WTC11 (cell line): ENCODE measurements at regions not wholly inside any gene's neighbourhood (a gene's known extent, or its start where the extent isn't known, plus 50 kb on each side); places are given as distances from the start of the nearest gene placed in this dataset.

Source experiments
- CTCF ChIP-seq: fragments of 200-600 bp; IDR thresholded peaks from 2 replicates; pipeline ENCODE4 v1.8.0; 2022; ENCODE audit warnings: antibody characterized with exemption
- ESRRA ChIP-seq: sonication (generic); formaldehyde crosslinking; IDR thresholded peaks from 2 replicates; pipeline ENCODE4 v1.8.1; 2022; ENCODE audit warnings: mild to moderate bottlenecking, missing genetic modification reagents, borderline replicate concordance
- NR1H2 ChIP-seq: sonication (generic); formaldehyde crosslinking; IDR thresholded peaks from 2 replicates; pipeline ENCODE4 v1.9.0; 2021; ENCODE audit warnings: mild to moderate bottlenecking, moderate library complexity, missing genetic modification reagents

GRCh38 chr4:186915816-186916215 lies 192.2 kb upstream of the FAT1 start:
- no peak for TF ChIP-seq CTCF
- no peak for TF ChIP-seq NR1H2
- no peak for TF ChIP-seq ESRRA (CRISPR knock-in tag)
